HG03469 (cell line): ENCODE measurements at regions not wholly inside any gene's neighbourhood (a gene's known extent, or its start where the extent isn't known, plus 50 kb on each side); places are given as distances from the start of the nearest gene placed in this dataset.
"Not testable (repeated sequence)": the region's sequence is repeated elsewhere in the genome, so short reads cannot be mapped to it uniquely, and the experiment has no call there.

Source experiments
- ATAC-seq: cut with Tn5 transposase; IDR thresholded peaks from one replicate; pipeline ENCODE4 v1.9.1; 2021; ENCODE audit warnings: mild to moderate bottlenecking, moderate library complexity, moderate number of reproducible peaks; ENCODE audit not compliant: unreplicated experiment

GRCh38 chr16:29191636-29192180 is 206.9 kb downstream of the LAT start:
- not testable (repeated sequence) for ATAC-seq

- not testable (repeated sequence) for ATAC-seq
These were observed 205.9 kb downstream of the LAT start for GRCh38 chr16:29190553-29191431.

GRCh38 chr16:29188806-29189205 is 204.0 kb downstream of the LAT start:
- not testable (repeated sequence) for ATAC-seq

GRCh38 chr16:29186306-29187220 is 201.7 kb downstream of the LAT start:
- ATAC-seq = not testable (repeated sequence)

- not testable (repeated sequence) for ATAC-seq
These were observed 201.0 kb downstream of the LAT start for GRCh38 chr16:29185872-29186271.

- ATAC-seq = not testable (repeated sequence)
These were observed 200.0 kb downstream of the LAT start for GRCh38 chr16:29184738-29185438.

GRCh38 chr16:29182940-29183868 is 198.4 kb downstream of the LAT start:
- ATAC-seq = not testable (repeated sequence)

- ATAC-seq = no peak
These were observed 197.6 kb downstream of the LAT start for GRCh38 chr16:29182501-29182900.

GRCh38 chr16:29181921-29182411 is 197.1 kb downstream of the LAT start:
- ATAC-seq = not testable (repeated sequence)

- not testable (repeated sequence) for ATAC-seq
These were observed 196.5 kb downstream of the LAT start for GRCh38 chr16:29181254-29181780.

GRCh38 chr16:29180206-29180600 is 195.4 kb downstream of the LAT start:
- ATAC-seq = not testable (repeated sequence)

- not testable (repeated sequence) for ATAC-seq
These were observed 194.8 kb downstream of the LAT start for GRCh38 chr16:29179401-29180205.

GRCh38 chr16:29177888-29178726 is 193.3 kb downstream of the LAT start:
- ATAC-seq = not testable (repeated sequence)

GRCh38 chr16:29177203-29177887 is 192.5 kb downstream of the LAT start:
- ATAC-seq = not testable (repeated sequence)

- not testable (repeated sequence) for ATAC-seq
These were observed 192.0 kb downstream of the LAT start for GRCh38 chr16:29176822-29177202.

- not testable (repeated sequence) for ATAC-seq
These were observed 191.3 kb downstream of the LAT start for GRCh38 chr16:29176154-29176470.
